ENCODE measurements at regions not wholly inside any gene's neighbourhood (a gene's known extent, or its start where the extent isn't known, plus 50 kb on each side); places are given as distances from the start of the nearest gene placed in this dataset.

DNA sequence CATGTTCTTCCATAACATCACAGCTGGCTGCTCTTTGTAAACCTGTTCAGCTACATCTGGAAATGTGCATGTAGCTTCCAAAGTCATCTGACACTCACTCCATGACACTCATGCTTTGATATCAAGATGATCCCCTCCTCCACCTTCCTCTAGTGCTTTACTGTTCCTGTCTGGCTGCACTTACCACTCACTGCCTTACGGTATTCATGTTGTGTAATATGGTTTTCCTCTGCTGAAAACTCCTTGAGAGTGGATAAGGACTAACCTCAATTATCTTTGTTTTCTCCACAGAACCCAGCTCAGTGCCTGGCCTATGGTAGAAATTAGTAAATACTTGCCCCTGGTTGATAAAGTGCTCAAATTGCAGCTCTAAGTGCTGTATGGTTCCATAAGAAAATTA is 483.9 kb downstream of the HTR7 start:
- no peak for TF ChIP-seq EHMT2 (IDR thresholded peaks at IDR 0.05; ENCODE audit: low read depth)
- TF ChIP-seq MYC (IDR thresholded peaks at IDR 0.05; ENCODE audit: borderline replicate concordance, low read length): no peak
- TF ChIP-seq POLR2A (IDR thresholded peaks at IDR 0.05; ENCODE audit: low read length): no peak
- no peak for TF ChIP-seq RFX5 (IDR thresholded peaks at IDR 0.05)
